SU-DHL-6 (cell line): ENCODE measurements at regions not wholly inside any gene's neighbourhood (a gene's known extent, or its start where the extent isn't known, plus 50 kb on each side); places are given as distances from the start of the nearest gene placed in this dataset.

Experiments used
- H2AFZ ChIP-seq: fragments of 200-600 bp; sonication (generic); 2 replicates; pipeline ENCODE4 v1.6.1; 2014; ENCODE audit warnings: low read depth, mild to moderate bottlenecking, moderate library complexity, mixed read lengths, antibody characterized with exemption, low read length; ENCODE audit not compliant: severe bottlenecking
- H3F3A ChIP-seq: fragments of 200-600 bp; shearing (Covaris generic); 2 replicates; pipeline ENCODE4 v1.6.0; 2016; ENCODE audit warnings: antibody characterized with exemption, mild to moderate bottlenecking; ENCODE audit not compliant: insufficient read depth
- H3K27ac ChIP-seq: fragments of 200-600 bp; sonication (generic); 2 replicates; pipeline ENCODE4 v1.5.1; 2016; ENCODE audit warnings: low read depth, mild to moderate bottlenecking, low read length, moderate library complexity, mixed read lengths
- H3K27me3 ChIP-seq: fragments of 200-600 bp; sonication (generic), shearing (Covaris generic); 2 replicates; pipeline ENCODE4 v1.6.0; 2014; ENCODE audit warnings: mild to moderate bottlenecking, low read length
- H3K36me3 ChIP-seq: fragments of 200-600 bp; sonication (generic); 2 replicates; pipeline ENCODE4 v1.6.1; 2014; ENCODE audit warnings: mild to moderate bottlenecking, low read length, mixed read lengths
- H3K4me2 ChIP-seq: fragments of 300-600, 200-600 bp; shearing (Covaris generic), sonication (generic); 2 replicates; pipeline ENCODE4 v1.6.0; 2014; ENCODE audit warnings: low read length, low read depth, mild to moderate bottlenecking; ENCODE audit not compliant: poor library complexity, severe bottlenecking
- H3K4me3 ChIP-seq: fragments of 200-600 bp; sonication (generic); 2 replicates; pipeline ENCODE4 v1.5.1; 2014; ENCODE audit warnings: antibody characterized with exemption, low read length, mild to moderate bottlenecking, mixed read lengths; ENCODE audit not compliant: insufficient read depth, poor library complexity, severe bottlenecking
- H3K79me2 ChIP-seq: fragments of 200-600 bp; sonication (generic); 2 replicates; pipeline ENCODE4 v1.6.1; 2014; ENCODE audit warnings: mild to moderate bottlenecking, low read length, moderate library complexity; ENCODE audit not compliant: insufficient read depth
- H3K9ac ChIP-seq: fragments of 200-600 bp; sonication (generic); 2 replicates; pipeline ENCODE4 v1.7.0; 2014; ENCODE audit warnings: mild to moderate bottlenecking, low read length
- H3K9me2 ChIP-seq: fragments of 200-600 bp; sonication (generic); replicated peaks from 2 replicates; pipeline ENCODE4 v1.6.1; 2014; ENCODE audit warnings: low read length; ENCODE audit not compliant: insufficient read depth
- H3K9me3 ChIP-seq: fragments of 200-600 bp; sonication (generic); 2 replicates; pipeline ENCODE4 v1.6.1; 2014; ENCODE audit warnings: low read length, mixed read lengths; ENCODE audit not compliant: insufficient read depth
- H4K20me1 ChIP-seq: fragments of 200-600 bp; sonication (generic); 2 replicates; pipeline ENCODE4 v1.6.1; 2014; ENCODE audit warnings: low read depth, mild to moderate bottlenecking, antibody characterized with exemption, low read length, moderate library complexity, mixed read lengths
- EZH2phosphoT487 ChIP-seq: fragments of 200-600 bp; sonication (generic), shearing (Covaris generic); conservative IDR thresholded peaks from 2 replicates; pipeline ENCODE4 v1.6.1; 2018; ENCODE audit warnings: mild to moderate bottlenecking, antibody characterized with exemption, low read length, moderate library complexity, mixed read lengths
- TF ChIP-seq, protein P1 (sequence below): fragments of 200-600 bp; sonication (generic); IDR thresholded peaks from one replicate; pipeline ENCODE4 v1.5.1; 2017; ENCODE audit warnings: antibody characterized with exemption, mild to moderate bottlenecking, low read length, moderate library complexity; ENCODE audit not compliant: insufficient read depth, poor library complexity, severe bottlenecking

GRCh38 chr19:31985001-31985605, 360.3 kb upstream of the ZNF507 start:
- H3K79me2 ChIP-seq, result no peaks in the 10 kb centered on the region
- TF ChIP-seq, protein P1, sequence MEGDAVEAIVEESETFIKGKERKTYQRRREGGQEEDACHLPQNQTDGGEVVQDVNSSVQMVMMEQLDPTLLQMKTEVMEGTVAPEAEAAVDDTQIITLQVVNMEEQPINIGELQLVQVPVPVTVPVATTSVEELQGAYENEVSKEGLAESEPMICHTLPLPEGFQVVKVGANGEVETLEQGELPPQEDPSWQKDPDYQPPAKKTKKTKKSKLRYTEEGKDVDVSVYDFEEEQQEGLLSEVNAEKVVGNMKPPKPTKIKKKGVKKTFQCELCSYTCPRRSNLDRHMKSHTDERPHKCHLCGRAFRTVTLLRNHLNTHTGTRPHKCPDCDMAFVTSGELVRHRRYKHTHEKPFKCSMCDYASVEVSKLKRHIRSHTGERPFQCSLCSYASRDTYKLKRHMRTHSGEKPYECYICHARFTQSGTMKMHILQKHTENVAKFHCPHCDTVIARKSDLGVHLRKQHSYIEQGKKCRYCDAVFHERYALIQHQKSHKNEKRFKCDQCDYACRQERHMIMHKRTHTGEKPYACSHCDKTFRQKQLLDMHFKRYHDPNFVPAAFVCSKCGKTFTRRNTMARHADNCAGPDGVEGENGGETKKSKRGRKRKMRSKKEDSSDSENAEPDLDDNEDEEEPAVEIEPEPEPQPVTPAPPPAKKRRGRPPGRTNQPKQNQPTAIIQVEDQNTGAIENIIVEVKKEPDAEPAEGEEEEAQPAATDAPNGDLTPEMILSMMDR, result no peak
- no peak for TF ChIP-seq EZH2phosphoT487
- H3K4me2 ChIP-seq, result no peak overlapping the region
- no peak overlapping the region for H2AFZ ChIP-seq
- H3F3A ChIP-seq, result no peaks in the 10 kb centered on the region
- no peak overlapping the region for H3K4me3 ChIP-seq
- H3K9me2 ChIP-seq, result no peaks in the 10 kb centered on the region
- H3K27ac ChIP-seq, result no peak overlapping the region
- no peaks in the 10 kb centered on the region for H3K9me3 ChIP-seq
- no peaks in the 10 kb centered on the region for H4K20me1 ChIP-seq
- no peaks in the 10 kb centered on the region for H3K27me3 ChIP-seq
- no peaks in the 10 kb centered on the region for H3K36me3 ChIP-seq
- H3K9ac ChIP-seq, result no peak overlapping the region

GRCh38 chr19:31986951-31987350, 358.5 kb upstream of the ZNF507 start:
- H3K79me2 ChIP-seq, result no peaks in the 10 kb centered on the region
- H3F3A ChIP-seq, result no peaks in the 10 kb centered on the region
- no peaks in the 10 kb centered on the region for H3K9me3 ChIP-seq
- no peak overlapping the region for H3K27ac ChIP-seq
- no peaks in the 10 kb centered on the region for H4K20me1 ChIP-seq
- no peak overlapping the region for H3K4me3 ChIP-seq
- no peak overlapping the region for H2AFZ ChIP-seq
- TF ChIP-seq, protein P1, result no peak
- no peak for TF ChIP-seq EZH2phosphoT487
- H3K36me3 ChIP-seq, result no peaks in the 10 kb centered on the region
- H3K27me3 ChIP-seq, result no peaks in the 10 kb centered on the region
- no peaks in the 10 kb centered on the region for H3K9me2 ChIP-seq
- H3K9ac ChIP-seq, result no peak overlapping the region
- H3K4me2 ChIP-seq, result no peak overlapping the region

DNA sequence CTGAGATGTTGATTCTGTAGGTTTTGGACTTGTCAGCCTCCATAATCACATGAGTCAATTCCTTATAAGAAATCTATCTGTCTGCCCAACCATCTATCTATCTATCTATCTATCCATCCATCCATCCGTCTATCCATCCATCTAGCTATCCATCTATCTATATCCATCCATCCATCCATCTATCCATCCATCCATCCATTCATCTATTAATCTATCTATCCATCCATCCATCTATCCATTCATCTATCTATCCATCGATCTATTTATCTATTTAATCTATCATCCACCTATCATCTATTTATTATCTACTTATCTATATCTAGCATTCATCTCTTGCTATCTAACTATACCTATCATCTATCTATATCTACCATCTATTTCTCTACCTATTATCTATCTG, 357.2 kb upstream of the ZNF507 start:
- no peaks in the 10 kb centered on the region for H3K9me2 ChIP-seq
- H3K36me3 ChIP-seq, result no peaks in the 10 kb centered on the region
- TF ChIP-seq, protein P1, result no peak
- TF ChIP-seq EZH2phosphoT487, result no peak
- H3K27ac ChIP-seq, result no peak overlapping the region
- no peaks in the 10 kb centered on the region for H3F3A ChIP-seq
- no peaks in the 10 kb centered on the region for H3K27me3 ChIP-seq
- no peaks in the 10 kb centered on the region for H3K9me3 ChIP-seq
- no peaks in the 10 kb centered on the region for H4K20me1 ChIP-seq
- no peak overlapping the region for H3K9ac ChIP-seq
- no peak overlapping the region for H2AFZ ChIP-seq
- no peak overlapping the region for H3K4me2 ChIP-seq
- no peak overlapping the region for H3K4me3 ChIP-seq
- no peaks in the 10 kb centered on the region for H3K79me2 ChIP-seq
